HEK293 (cell line): ENCODE measurements at regions not wholly inside any gene's neighbourhood (a gene's known extent, or its start where the extent isn't known, plus 50 kb on each side); places are given as distances from the start of the nearest gene placed in this dataset.

Experiments used
- CTCF ChIA-PET: fragments of 350-600 bp; formaldehyde crosslinking; extraction: SDS; loops from one replicate; lab custom pipeline; 2021; ENCODE audit warnings: antibody characterized with exemption; lab: Yijun Ruan, JAX
- POLR2A ChIA-PET: fragments of 300-600 bp; formaldehyde crosslinking; extraction: SDS; loops from one replicate; lab custom pipeline; 2020; ENCODE audit warnings: antibody characterized with exemption, inconsistent platforms; lab: Yijun Ruan, JAX
- H3K27ac ChIP-seq: fragments of 200-500 bp; sonication (Bioruptor generic); 2 replicates; pipeline ENCODE4 v1.5.1; 2014; ENCODE audit warnings: low read depth, low read length, control low read depth, inconsistent platforms; ENCODE audit errors: extremely low read depth
- H3K36me3 ChIP-seq, 2 experiments: fragments of 200-500 bp in 1 of 2; sonication (Bioruptor generic) in 1 of 2; 1 replicate in 1 of 2; 2 replicates in 1 of 2; pipeline ENCODE4 v1.5.1; 2014 to 2017; ENCODE audit warnings: inconsistent platforms in 2 of 2, low read length in 2 of 2; ENCODE audit not compliant: control insufficient read depth in 2 of 2, insufficient read depth in 1 of 2
- H3K4me1 ChIP-seq: fragments of 200-500 bp; sonication (Bioruptor generic); 2 replicates; pipeline ENCODE4 v1.5.1; 2014; ENCODE audit warnings: mild to moderate bottlenecking, low read length, inconsistent platforms; ENCODE audit not compliant: control insufficient read depth, insufficient read depth
- H3K4me3 ChIP-seq: 2 replicates; pipeline ENCODE4 v1.5.1; 2011; ENCODE audit warnings: low read depth, mild to moderate bottlenecking, control low read depth, low read length, moderate library complexity
- H3K9me3 ChIP-seq: fragments of 200-500 bp; sonication (Bioruptor generic); 2 replicates; pipeline ENCODE4 v1.5.1; 2014; ENCODE audit warnings: low read depth, low read length, inconsistent platforms; ENCODE audit not compliant: control insufficient read depth, insufficient read depth
- KLF1 ChIP-seq: fragments of 450-650 bp; formaldehyde crosslinking; IDR thresholded peaks from 2 replicates; pipeline ENCODE4 v1.5.1; 2016; ENCODE audit warnings: missing biosample characterization, missing genetic modification characterization
- ZFP41 ChIP-seq: fragments of 450-650 bp; formaldehyde crosslinking; IDR thresholded peaks from 2 replicates; pipeline ENCODE4 v1.5.1; 2016; ENCODE audit warnings: missing biosample characterization, missing genetic modification characterization, borderline replicate concordance
- ZNF146 ChIP-seq: fragments of 450-650 bp; formaldehyde crosslinking; IDR thresholded peaks from 2 replicates; pipeline ENCODE4 v1.5.1; 2016; ENCODE audit warnings: missing biosample characterization, missing genetic modification characterization
- ZNF175 ChIP-seq: fragments of 450-650 bp; formaldehyde crosslinking; IDR thresholded peaks from 2 replicates; pipeline ENCODE4 v1.5.1; 2016; ENCODE audit warnings: missing biosample characterization, missing genetic modification characterization
- ZNF23 ChIP-seq: fragments of 450-650 bp; formaldehyde crosslinking; IDR thresholded peaks from 2 replicates; pipeline ENCODE4 v1.5.1; 2016; ENCODE audit warnings: missing biosample characterization, missing genetic modification characterization, borderline replicate concordance
- ZNF37A ChIP-seq: fragments of 450-650 bp; IDR thresholded peaks from 2 replicates; pipeline ENCODE4 v1.5.1; 2018; ENCODE audit warnings: missing biosample characterization, missing genetic modification characterization
- ZNF548 ChIP-seq: fragments of 450-650 bp; formaldehyde crosslinking; IDR thresholded peaks from 2 replicates; pipeline ENCODE4 v1.5.1; 2016; ENCODE audit warnings: missing biosample characterization, missing genetic modification characterization
- ZNF596 ChIP-seq: fragments of 450-650 bp; IDR thresholded peaks from 2 replicates; pipeline ENCODE4 v1.5.0; 2018; ENCODE audit warnings: missing biosample characterization, mild to moderate bottlenecking, missing genetic modification characterization, moderate library complexity
- ZNF701 ChIP-seq: fragments of 450-650 bp; formaldehyde crosslinking; IDR thresholded peaks from 2 replicates; pipeline ENCODE4 v1.5.1; 2016; ENCODE audit warnings: missing biosample characterization, missing genetic modification characterization
- ZNF843 ChIP-seq: fragments of 450-650 bp; formaldehyde crosslinking; IDR thresholded peaks from 2 replicates; pipeline ENCODE4 v1.5.1; 2016; ENCODE audit warnings: missing biosample characterization, missing genetic modification characterization
- TF ChIP-seq, protein P1 (sequence below): fragments of 450-650 bp; formaldehyde crosslinking; IDR thresholded peaks from 2 replicates; pipeline ENCODE4 v1.5.1; 2016; ENCODE audit warnings: missing biosample characterization, missing genetic modification characterization
- TF ChIP-seq, protein P2 (sequence below): fragments of 450-650 bp; formaldehyde crosslinking; IDR thresholded peaks from 2 replicates; pipeline ENCODE4 v1.5.1; 2017; ENCODE audit warnings: missing biosample characterization, missing genetic modification characterization
- TF ChIP-seq, protein P3 (sequence below): fragments of 450-650 bp; formaldehyde crosslinking; IDR thresholded peaks from 2 replicates; pipeline ENCODE4 v1.5.1; 2016; ENCODE audit warnings: missing biosample characterization, missing genetic modification characterization, low read depth
- TF ChIP-seq, protein P4 (sequence below): fragments of 450-650 bp; formaldehyde crosslinking; IDR thresholded peaks from 2 replicates; pipeline ENCODE4 v1.5.1; 2016; ENCODE audit warnings: missing biosample characterization, missing genetic modification characterization
- TF ChIP-seq, protein P5 (sequence below): fragments of 450-650 bp; formaldehyde crosslinking; IDR thresholded peaks from 2 replicates; pipeline ENCODE4 v1.5.1; 2016; ENCODE audit warnings: missing biosample characterization, missing genetic modification characterization, borderline replicate concordance

DNA sequence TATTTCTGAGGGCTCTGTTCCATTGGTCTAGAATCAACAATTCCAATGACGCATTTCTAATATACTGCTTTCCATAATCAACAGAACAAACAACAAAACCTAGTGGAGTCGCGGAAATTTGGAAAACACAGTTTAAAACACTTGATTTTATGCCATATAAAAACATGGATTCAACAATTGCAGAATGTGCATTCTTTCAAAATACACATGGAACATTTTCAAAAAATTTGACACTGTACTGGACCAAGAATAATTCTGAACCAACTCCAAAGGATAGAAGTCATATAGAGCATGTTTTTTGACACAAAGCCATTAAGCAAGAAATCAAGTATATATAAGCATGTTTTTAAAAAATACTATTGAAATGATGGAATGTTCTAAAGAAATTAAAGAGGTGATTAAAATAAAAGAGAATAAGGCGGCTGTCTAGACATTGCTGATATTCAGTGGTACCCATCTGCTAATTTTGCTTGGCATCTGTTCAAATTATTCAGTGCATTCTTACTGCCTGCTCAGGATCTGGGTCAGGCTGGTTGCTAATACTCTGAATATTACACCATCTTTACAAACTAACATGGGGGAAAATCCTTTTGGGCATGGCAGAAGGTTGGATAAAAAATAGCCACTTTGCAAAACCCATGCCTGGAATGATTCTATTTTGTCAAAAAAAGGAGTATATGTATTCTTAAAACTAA, 221.3 kb downstream of the NPR3 start (continued):
- TF ChIP-seq, protein P1, sequence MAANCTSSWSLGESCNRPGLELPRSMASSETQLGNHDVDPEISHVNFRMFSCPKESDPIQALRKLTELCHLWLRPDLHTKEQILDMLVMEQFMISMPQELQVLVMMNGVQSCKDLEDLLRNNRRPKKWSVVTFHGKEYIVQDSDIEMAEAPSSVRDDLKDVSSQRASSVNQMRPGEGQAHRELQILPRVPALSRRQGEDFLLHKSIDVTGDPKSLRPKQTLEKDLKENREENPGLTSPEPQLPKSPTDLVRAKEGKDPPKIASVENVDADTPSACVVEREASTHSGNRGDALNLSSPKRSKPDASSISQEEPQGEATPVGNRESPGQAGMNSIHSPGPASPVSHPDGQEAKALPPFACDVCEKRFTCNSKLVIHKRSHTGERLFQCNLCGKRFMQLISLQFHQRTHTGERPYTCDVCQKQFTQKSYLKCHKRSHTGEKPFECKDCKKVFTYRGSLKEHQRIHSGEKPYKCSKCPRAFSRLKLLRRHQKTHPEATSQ (tag by site-specific recombination) = no peak

DNA sequence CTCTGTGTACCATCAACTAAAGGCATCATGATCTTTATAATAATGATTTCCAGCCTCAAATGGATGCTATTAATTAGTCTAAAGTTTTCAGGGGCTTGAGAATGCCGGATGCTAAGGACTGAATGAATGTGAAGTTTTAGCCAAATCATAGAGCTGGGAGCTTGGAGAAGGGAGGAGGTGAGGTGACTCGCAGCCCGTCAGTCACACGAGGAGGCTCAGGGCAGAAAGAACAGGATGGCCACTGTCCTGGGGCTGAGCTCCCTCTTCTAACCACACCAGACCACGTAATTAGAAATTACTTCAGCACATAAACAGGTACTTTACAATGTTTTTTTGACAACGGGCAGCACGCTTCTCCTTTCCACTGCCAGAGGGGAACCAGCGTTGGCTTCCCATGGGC, 222.6 kb downstream of the NPR3 start:
- CTCF ChIA-PET = interaction anchor here (1.0 kb wide), 1 partner anchor 88 kb away, joined by 3 read pairs; no protein-coding TSS in a partner anchor
- Histone ChIP-seq H3K9me3 (no peaks in the 10 kb centered on the region), H3K4me3 (no peak overlapping the region), H3K4me1 (no peaks in the 10 kb centered on the region), H3K27ac (no peak overlapping the region), H3K36me3 (no peaks in the 10 kb centered on the region)
- no peak for TF ChIP-seq ZNF146 (tag by site-specific recombination)
- TF ChIP-seq ZNF37A = no peak
- TF ChIP-seq ZNF175 (tag by site-specific recombination) = no peak
- no peak for TF ChIP-seq ZNF701
- no peak for TF ChIP-seq ZNF23 (tag by site-specific recombination)
- POLR2A ChIA-PET = interaction anchor here (0.6 kb wide), 1 partner anchor 1530 kb away, joined by 3 read pairs; no protein-coding TSS in a partner anchor

DNA sequence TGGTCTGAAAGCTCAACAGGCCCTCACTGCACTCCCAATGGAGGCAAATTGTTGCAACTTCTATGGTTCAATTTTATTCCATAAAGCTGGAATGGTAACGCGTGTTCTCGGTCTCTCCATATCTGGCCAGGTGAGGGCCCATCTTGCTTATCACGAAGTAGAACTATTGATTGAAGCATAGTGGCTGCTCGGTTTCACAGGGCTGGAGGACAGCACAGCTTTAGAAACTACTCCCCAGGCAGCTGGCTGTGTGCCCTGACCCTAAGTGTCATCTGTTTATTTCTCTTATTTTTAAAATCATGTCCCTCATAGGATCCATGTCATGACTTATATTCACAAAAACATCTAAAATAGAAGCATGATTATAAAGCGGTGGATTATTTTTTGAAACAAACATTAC, 223.4 kb downstream of the NPR3 start:
- no peaks in the 10 kb centered on the region for H3K36me3 ChIP-seq
- H3K9me3 ChIP-seq = no peaks in the 10 kb centered on the region
- no peak overlapping the region for H3K27ac ChIP-seq
- CTCF ChIA-PET = interaction anchor here (1.0 kb wide), 1 partner anchor 87 kb away, joined by 3 read pairs; no protein-coding TSS in a partner anchor
- POLR2A ChIA-PET = interaction anchor here (0.6 kb wide), 1 partner anchor 1531 kb away, joined by 3 read pairs; no protein-coding TSS in a partner anchor
- no peaks in the 10 kb centered on the region for H3K4me1 ChIP-seq
- no peak overlapping the region for H3K4me3 ChIP-seq
- TF ChIP-seq, protein P2, sequence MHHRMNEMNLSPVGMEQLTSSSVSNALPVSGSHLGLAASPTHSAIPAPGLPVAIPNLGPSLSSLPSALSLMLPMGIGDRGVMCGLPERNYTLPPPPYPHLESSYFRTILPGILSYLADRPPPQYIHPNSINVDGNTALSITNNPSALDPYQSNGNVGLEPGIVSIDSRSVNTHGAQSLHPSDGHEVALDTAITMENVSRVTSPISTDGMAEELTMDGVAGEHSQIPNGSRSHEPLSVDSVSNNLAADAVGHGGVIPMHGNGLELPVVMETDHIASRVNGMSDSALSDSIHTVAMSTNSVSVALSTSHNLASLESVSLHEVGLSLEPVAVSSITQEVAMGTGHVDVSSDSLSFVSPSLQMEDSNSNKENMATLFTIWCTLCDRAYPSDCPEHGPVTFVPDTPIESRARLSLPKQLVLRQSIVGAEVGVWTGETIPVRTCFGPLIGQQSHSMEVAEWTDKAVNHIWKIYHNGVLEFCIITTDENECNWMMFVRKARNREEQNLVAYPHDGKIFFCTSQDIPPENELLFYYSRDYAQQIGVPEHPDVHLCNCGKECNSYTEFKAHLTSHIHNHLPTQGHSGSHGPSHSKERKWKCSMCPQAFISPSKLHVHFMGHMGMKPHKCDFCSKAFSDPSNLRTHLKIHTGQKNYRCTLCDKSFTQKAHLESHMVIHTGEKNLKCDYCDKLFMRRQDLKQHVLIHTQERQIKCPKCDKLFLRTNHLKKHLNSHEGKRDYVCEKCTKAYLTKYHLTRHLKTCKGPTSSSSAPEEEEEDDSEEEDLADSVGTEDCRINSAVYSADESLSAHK = no peak
- TF ChIP-seq, protein P3, sequence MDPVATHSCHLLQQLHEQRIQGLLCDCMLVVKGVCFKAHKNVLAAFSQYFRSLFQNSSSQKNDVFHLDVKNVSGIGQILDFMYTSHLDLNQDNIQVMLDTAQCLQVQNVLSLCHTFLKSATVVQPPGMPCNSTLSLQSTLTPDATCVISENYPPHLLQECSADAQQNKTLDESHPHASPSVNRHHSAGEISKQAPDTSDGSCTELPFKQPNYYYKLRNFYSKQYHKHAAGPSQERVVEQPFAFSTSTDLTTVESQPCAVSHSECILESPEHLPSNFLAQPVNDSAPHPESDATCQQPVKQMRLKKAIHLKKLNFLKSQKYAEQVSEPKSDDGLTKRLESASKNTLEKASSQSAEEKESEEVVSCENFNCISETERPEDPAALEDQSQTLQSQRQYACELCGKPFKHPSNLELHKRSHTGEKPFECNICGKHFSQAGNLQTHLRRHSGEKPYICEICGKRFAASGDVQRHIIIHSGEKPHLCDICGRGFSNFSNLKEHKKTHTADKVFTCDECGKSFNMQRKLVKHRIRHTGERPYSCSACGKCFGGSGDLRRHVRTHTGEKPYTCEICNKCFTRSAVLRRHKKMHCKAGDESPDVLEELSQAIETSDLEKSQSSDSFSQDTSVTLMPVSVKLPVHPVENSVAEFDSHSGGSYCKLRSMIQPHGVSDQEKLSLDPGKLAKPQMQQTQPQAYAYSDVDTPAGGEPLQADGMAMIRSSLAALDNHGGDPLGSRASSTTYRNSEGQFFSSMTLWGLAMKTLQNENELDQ (tag by site-specific recombination) = no peak
- TF ChIP-seq, protein P4, sequence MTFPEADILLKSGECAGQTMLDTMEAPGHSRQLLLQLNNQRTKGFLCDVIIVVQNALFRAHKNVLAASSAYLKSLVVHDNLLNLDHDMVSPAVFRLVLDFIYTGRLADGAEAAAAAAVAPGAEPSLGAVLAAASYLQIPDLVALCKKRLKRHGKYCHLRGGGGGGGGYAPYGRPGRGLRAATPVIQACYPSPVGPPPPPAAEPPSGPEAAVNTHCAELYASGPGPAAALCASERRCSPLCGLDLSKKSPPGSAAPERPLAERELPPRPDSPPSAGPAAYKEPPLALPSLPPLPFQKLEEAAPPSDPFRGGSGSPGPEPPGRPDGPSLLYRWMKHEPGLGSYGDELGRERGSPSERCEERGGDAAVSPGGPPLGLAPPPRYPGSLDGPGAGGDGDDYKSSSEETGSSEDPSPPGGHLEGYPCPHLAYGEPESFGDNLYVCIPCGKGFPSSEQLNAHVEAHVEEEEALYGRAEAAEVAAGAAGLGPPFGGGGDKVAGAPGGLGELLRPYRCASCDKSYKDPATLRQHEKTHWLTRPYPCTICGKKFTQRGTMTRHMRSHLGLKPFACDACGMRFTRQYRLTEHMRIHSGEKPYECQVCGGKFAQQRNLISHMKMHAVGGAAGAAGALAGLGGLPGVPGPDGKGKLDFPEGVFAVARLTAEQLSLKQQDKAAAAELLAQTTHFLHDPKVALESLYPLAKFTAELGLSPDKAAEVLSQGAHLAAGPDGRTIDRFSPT = no peak
- TF ChIP-seq KLF1 (tag by site-specific recombination) = no peak
- TF ChIP-seq ZNF596 (tag by site-specific recombination) = no peak
- TF ChIP-seq ZFP41 = no peak
- no peak for TF ChIP-seq ZNF843 (tag by site-specific recombination)
- no peak for TF ChIP-seq ZNF548 (tag by site-specific recombination)
- TF ChIP-seq, protein P5, sequence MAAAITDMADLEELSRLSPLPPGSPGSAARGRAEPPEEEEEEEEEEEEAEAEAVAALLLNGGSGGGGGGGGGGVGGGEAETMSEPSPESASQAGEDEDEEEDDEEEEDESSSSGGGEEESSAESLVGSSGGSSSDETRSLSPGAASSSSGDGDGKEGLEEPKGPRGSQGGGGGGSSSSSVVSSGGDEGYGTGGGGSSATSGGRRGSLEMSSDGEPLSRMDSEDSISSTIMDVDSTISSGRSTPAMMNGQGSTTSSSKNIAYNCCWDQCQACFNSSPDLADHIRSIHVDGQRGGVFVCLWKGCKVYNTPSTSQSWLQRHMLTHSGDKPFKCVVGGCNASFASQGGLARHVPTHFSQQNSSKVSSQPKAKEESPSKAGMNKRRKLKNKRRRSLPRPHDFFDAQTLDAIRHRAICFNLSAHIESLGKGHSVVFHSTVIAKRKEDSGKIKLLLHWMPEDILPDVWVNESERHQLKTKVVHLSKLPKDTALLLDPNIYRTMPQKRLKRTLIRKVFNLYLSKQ (tag by site-specific recombination) = no peak
